ENCODE measurements at regions not wholly inside any gene's neighbourhood (a gene's known extent, or its start where the extent isn't known, plus 50 kb on each side); places are given as distances from the start of the nearest gene placed in this dataset.

DNA sequence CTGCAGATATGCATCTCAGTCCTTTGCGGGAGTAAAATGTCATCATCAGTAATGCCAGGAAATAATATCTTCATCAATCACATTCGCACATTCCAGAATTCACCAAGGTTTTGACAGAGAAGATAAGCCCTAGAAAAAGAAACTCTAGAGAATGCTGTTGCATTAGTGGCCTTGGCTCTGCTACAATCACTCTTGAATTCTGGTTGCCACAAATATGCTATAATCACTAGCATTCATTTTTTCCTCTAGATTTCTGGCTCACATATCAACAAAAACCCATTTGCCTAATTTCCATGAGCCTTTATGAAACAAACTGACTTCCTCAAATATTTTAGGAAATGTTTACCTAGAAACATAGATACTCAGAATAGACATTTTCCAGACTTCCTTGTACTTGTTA lies 653.4 kb downstream of the ANXA1 start:
- TF ChIP-seq EZH2 (IDR thresholded peaks at IDR 0.05) (no peak), POLR2AphosphoS5 (IDR thresholded peaks at IDR 0.05; ENCODE audit: borderline replicate concordance, low read depth, low read length) (no peak)
